Spleen (tissue), 7 donors: ENCODE measurements at regions not wholly inside any gene's neighbourhood (a gene's known extent, or its start where the extent isn't known, plus 50 kb on each side); places are given as distances from the start of the nearest gene placed in this dataset.

Experiments used
- CTCF ChIP-seq, 11 experiments: fragments of 200-600 bp in 7 of 11; fragments of 450-650 bp in 4 of 11; sonication (generic) in 4 of 11; IDR thresholded peaks in 8 of 11; conservative IDR thresholded peaks in 3 of 11; 1 replicate in 7 of 11; 2 replicates in 4 of 11; pipeline versions ENCODE4 v1.4.0 to v1.8.0; 2016 to 2021; ENCODE audit warnings: antibody characterized with exemption in 11 of 11, inconsistent platforms in 4 of 11, mild to moderate bottlenecking in 1 of 11
- POLR2A ChIP-seq, 3 donors: fragments of 450-650 bp; IDR thresholded peaks; one replicate each; pipeline ENCODE4 v1.5.1; 2017; ENCODE audit warnings: antibody characterized with exemption in 3 of 3, mild to moderate bottlenecking in 1 of 3
- POLR2AphosphoS5 ChIP-seq, 3 donors: sonication (generic); formaldehyde crosslinking; IDR thresholded peaks; one replicate each; pipeline ENCODE4 v1.5.1; 2017; ENCODE audit warnings: antibody characterized with exemption in 3 of 3
- donor health status: DM: no; HTN: no; CAD: no; lungs with moderate emphysema.
- donor health status: DM: no; HTN: no; CAD: no.
- donor health status: DM: no; HTN: no; CAD: no.

DNA sequence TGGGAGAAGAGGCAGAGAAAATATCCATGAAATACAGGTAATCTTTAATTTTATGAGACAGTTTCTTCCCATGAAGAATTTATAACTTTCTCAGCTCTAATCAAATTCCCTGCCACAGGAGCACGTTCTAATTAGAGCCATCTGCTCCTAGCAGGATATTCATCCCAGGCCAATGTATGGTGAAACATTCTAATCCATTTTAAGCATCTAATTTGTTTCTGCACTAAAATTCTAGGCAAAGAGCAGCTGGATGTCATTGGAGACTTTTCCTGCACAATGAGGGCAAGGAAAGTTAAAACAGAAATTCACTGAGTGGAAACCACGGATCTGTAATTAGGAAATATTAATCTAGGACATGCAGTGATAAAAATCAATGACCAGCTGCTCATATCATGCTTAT, 107.7 kb upstream of the ZFP42 start:
- TF ChIP-seq CTCF (IDR thresholded peaks at IDR 0.05 in 8 of 11, conservative IDR thresholded peaks at IDR 0.05 in 3 of 11) (no peak), POLR2AphosphoS5 (IDR thresholded peaks at IDR 0.05) (no peak), POLR2A (IDR thresholded peaks at IDR 0.05) (no peak)
